NCI-H1092 (cell line): ENCODE measurements at regions not wholly inside any gene's neighbourhood (a gene's known extent, or its start where the extent isn't known, plus 50 kb on each side); places are given as distances from the start of the nearest gene placed in this dataset.
A peak's percentile ranks its signal among the peaks of the same experiment; 100 is the strongest.
"Not testable (repeated sequence)": the region's sequence is repeated elsewhere in the genome, so short reads cannot be mapped to it uniquely, and the experiment has no call there.

Source experiments
- DNase-seq: peaks from one replicate; lab custom pipeline; 2025; lab: John Stamatoyannopoulos, UW

DNA sequence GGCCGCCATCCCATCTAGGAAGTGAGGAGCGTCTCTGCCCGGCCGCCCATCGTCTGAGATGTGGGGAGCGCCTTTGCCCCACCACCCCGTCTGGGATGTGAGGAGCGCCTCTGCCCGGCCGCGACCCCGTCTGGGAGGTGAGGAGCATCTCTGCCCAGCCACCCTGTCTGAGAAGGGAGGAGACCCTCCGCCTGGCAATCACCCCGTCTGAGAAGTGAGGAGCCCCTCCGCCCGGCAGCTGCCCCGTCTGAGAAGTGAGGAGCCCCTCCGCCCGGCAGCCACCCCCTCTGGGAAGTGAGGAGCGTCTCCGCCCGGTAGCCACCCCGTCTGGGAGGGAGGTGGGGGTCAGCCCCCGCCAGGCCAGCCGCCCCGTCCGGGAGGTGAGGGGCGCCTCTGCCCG is 194.2 kb upstream of the FBXL4 start:
- DNase-seq, result not testable (repeated sequence)

DNA sequence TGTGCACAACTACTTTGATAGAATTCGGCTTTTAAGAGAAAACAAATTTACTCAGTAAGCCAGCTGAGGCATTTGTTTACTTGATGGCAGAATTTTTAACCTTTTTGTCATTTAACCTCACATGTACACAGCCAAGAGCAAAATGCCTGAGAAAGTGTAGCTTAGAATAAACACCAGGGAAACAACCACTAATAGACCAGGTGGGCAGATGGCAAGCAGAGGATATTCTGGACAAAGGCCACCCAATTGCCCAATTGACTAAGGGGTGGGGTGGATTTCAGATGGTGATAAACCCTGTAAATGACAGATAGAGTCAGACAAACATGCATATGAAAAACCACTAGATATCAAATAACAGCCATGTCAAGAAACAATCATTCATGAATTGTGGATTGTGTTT is 190.7 kb upstream of the FBXL4 start:
- DNase-seq, result no peak

DNA sequence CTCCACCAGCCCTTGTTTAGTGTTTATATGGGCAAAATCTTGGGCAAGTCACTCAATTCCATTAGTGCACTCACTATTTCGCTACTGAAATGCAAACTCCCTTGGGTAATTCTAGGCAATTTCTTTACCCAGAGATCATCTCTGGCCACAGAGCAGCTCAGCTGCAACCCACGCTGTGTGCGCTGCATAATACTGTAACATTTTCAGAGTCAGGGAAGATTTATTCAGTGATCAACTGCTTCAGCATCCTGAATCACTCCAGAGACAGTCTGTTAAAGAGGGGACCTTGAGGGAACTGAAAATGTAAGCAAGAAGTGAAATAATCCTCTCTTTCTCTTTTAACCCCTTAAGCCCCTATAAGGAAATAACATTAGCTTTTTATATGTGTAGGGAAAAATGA is 189.6 kb upstream of the FBXL4 start:
- DNase-seq, result no peak

DNA sequence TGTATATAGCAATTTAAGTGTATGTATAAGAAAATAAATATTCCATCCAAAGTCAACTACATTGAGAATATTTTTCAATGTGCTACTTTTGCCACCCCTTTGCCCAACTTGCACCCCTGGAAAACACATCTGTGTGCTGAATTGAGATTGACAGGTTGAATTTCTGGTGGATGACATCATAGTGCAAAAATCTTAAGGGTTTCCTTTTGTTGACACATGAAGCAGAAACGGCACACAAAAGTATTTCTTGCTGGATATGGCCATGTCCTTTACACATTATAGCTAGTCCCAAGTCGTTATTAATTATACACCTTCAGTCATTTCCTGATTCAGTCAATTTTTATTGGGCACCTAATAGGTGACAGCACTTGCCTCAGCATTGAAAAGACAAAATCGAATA is 188.7 kb upstream of the FBXL4 start:
- DNase-seq, result no peak

DNA sequence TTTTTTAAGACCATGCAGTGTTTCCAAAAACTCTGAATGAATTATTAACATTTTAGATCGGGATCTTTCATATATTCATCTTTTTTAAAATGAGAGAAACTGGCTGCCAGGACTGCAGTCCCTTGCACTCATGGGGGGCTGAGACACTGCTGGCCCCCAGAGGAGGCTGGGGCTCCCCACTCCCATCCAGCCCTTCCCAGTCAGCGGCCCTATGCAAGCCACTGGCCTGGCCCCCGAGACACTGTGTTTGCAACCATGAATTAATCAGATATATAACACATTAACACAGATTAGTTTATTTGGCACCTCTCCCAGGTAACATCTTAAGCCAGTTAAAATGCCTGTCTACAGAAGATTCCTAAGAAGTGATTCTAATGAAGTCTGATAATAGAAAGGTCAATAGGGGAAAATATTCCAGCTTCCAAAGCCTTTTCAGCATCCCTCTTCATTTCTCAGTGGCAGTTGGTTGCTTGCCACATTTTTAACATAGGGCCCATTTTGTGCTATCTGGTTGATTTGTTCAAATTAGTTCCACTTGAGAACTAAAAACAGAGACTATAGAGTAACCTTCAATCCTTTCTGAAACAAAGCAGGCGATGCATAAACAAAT is 184.4 kb upstream of the FBXL4 start:
- DNase-seq, result no peak

DNA sequence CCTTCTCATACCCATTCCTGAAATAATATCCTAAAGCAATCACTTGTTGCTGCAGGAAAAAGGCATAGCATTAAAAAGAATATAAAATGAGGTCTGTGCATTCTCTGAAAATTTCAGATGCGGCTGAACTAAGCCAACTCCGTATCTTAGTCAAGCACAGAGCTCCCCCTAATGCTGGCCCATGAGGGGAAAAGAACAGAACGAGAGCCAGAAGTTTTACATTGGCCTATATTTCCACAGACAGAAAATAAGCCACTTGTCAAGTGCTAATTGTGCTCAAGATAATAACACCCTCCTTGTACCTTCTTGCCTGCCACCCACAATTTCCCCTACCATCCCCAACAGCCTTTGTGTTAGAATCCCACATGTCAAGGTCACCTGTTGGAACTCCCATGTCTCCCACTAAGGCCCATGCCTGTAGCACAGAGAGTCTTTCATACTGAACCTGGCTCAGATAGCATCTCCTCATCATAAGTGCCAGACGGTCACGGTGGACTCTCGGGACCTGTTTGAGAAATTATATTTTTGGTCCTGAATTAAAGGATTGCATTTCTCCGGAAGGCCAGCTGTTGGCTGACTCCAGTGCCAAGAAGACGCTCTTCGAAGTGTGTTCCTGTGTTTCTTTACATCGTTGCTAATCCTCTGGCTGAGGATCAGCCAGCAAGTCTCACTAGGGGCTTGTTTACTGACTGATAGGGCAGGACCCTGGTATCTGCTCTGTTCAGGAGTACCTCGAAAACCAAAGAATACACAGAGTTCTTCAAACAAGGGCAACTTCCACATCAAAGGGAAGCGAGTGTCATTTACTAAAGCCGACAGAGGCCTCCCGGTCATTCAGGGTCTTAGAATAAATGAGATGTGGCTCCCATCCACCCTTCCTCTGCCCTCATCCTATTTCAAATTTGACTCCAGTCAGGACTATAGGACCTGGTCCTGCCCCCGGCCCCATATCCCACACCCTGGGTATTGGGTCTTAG is 183.4 kb upstream of the FBXL4 start:
- no peak for DNase-seq

DNA sequence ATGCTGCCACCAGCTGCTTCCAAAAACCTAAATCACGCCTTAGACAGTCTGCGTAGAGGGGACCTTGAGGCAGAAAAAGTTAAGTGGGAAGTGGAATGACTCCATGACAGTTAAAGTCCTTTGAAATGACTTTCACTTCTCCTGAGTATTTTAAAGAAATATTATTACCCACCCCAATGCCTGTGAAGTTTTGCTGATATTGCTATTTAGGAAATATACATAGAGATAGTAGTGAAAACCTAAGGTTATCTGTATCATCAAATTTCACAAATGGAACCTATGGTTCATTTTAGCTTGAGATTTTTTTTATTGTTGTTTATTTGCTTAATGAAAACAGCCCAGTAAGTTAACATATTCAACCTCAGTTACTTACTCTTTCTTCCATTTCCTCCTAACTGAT is 182.1 kb upstream of the FBXL4 start:
- no peak for DNase-seq

DNA sequence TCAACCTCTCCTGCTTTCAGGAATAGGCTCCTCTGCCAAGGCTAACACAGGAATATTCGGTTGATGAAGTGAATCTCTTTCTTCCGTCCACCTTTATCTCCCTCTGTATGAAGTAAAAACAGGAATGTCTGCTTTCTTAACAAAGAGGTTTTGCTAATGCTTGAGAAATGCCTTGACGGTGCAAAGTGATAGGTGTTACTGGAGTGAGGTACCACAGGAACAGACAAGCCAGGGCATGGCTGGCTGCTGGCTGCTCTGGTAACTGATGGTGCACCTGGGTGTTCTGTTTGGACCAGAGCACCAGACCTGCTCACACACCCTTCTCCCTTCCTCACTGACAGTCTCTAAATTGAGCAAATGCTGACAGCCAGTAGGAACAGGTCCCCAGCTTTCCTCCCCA is 174.0 kb upstream of the FBXL4 start:
- DNase-seq, result no peak

DNA sequence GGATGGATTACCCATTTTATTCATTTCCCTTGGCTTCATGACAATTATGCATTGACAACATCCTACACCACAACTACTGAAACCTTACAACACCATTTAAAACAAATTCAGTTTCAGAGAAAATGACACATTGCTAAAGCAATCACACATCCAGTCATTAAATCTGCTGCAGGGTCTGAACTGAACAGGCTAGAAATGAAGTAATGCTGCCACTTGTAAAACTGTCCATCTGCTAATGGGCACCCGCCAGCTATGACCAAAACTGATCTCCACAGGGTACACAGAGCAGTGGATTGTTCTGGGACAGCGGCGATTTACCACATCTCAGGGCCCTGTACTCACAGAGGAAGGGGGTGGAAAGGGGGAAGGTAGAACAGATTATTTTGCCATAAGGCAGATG is 172.9 kb upstream of the FBXL4 start:
- no peak for DNase-seq

DNA sequence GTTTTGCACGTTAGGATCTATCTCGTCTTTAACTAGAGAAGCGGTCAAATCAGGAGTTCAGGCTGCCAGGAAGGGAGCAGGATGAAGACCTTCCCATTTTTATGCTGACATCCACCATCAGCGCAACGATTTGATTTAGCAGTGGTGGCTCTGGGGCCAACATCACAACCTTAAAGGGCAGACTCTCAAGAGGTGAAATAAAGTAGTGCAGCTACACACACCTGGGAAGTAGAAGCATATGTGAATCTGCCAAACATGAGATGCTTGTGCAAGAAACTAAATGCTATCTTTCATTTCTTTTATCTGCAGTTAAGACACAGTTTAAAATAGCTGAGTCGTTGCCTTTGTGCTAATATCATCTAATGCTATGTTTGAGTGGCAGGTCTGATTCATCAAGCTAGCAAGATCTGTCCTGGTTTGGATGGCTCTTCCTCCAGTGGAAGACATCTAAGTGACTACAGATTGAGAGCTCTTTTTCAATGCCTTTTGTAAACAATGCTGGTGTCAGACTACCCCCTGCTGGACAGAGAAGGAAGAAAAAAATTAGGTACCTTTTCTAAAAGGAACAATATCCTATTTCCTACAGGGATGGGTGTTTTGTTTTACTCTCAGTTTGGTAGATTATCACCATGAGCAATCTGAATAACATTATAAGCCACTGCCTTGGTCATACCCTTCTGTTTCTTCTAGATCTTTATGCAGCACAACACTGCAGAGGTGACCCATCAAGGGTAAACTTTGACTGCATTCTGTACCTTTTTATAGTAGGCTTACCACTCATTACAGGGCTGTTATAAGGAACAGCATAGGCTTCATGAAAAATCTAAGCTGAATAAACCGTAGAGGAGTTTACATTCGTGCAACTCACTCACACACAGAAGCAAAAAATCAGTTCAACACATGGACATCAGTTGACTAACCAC is 171.6 kb upstream of the FBXL4 start:
- DNase-seq, result peak; percentile 22

DNA sequence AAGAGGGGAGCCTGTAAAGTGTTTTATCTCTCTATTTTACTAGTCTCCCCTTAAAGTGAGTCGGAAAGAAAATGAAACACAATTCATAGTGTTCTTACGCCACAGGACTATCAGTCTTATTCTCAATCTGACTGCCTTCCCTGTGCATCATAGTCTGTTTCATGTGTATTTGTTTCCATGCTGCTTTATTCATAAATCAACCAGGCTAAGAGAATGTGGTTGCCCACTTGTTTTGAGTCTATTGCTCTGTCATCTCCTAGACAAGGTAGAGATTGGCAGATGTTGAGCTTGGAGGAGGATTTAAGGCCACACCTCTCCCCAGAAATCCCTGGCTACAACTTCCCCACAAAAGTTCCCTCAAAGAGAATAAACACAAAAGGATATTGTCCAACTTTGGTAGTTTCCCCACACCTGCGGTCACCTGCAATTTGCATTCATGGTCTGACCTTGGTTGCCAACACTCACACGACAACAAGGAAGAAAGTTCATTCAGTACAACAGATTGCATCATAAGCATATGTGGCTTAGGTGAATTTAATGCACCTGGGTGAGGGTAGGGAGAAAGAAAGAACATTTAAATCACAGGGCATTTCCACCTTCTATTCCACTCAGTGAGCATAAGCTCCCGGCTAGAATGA is 167.1 kb upstream of the FBXL4 start:
- DNase-seq, result no peak

DNA sequence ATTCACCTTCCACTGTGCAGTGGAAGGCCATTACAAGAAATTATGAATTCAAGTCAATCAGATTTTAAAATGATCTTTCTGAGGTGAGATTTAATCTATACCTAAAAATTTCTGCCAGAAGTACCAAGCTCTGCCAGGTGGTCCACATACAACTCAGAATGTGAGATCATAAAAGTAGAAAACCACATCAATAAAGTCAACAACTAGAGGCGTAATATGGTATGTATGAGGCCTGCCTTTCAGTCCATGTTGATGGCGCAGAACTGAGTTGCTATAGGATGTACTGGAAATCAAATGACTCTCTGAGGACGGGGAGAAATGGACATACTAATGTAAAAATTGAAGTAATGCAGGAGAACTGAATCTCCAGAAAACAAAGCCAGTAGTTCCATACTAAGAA is 163.8 kb upstream of the FBXL4 start:
- DNase-seq, result no peak

DNA sequence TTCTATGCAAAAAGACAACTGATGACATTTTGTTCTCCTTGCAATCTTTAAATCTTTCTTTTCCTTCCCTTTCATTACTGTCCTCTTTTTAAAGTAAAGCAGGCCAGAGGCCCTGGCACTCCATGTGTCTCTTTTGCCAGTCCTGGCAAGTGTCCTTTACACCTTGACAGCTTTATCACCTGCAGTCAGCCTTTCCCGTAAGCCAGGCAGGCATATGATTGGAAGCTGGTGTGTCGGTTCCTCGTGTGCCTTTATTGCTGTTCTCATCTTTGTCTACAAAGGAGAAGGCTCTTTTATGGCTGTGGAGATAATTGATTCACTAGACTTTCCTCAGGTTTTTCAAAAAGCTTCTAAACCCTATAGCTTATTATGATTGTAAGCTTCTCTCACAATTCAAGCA is 162.3 kb upstream of the FBXL4 start:
- no peak for DNase-seq

DNA sequence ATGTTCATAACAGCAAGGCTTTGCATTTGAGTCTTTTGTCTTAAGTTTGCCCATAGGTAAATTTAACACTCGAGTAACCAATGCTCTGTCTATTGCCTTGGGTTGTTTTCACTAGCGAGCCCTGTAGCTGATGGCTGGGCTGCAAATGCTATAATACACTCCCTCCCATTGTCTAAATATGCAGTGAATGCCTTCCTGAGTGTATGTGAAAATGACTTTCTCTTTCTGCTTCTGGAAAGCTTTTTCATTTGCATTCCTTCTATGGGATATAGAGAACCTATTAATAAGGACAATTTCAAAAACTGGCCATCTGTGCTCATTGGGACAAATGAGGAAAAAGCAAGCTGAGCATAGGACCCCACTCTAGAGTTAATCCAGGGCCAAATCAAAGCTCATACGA is 156.5 kb upstream of the FBXL4 start:
- DNase-seq, result no peak

DNA sequence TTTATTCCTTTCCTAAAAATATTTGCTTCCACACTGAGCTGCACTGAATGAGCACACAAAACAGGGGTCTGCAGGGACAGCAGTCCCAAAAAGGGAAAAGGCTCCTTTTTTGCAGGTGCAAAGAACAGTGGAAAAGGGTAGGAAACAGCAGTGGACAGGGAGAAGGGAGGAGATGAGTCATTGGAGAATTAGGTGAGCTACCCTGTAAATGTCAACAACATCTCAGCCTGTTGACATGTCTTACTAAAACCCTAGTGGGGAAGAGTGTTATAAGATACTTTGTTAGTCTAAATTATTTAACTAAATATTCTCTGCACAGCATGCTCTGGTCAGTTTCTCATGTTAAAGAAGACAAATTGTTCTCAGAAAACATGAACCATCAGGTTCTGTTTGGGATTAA is 151.5 kb upstream of the FBXL4 start:
- no peak for DNase-seq

DNA sequence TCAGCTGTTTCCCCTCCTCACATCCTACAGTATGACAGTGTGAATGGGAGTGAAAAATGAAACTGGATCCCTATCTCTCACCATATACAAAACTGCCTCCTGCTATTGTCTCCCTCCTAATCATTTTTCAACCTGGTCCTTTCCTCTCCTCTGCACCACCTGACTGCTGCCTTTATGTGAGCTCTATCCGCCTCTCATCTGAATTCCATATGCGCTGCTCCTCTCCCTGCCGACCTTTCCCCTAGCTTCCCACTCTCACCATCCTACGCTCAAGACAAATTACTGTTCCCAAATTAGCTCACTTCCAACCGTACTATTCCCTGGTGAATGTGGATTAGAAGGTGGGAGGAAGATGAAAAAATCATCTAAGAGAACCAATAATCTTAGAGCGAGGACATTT is 148.4 kb upstream of the FBXL4 start:
- DNase-seq, result no peak

DNA sequence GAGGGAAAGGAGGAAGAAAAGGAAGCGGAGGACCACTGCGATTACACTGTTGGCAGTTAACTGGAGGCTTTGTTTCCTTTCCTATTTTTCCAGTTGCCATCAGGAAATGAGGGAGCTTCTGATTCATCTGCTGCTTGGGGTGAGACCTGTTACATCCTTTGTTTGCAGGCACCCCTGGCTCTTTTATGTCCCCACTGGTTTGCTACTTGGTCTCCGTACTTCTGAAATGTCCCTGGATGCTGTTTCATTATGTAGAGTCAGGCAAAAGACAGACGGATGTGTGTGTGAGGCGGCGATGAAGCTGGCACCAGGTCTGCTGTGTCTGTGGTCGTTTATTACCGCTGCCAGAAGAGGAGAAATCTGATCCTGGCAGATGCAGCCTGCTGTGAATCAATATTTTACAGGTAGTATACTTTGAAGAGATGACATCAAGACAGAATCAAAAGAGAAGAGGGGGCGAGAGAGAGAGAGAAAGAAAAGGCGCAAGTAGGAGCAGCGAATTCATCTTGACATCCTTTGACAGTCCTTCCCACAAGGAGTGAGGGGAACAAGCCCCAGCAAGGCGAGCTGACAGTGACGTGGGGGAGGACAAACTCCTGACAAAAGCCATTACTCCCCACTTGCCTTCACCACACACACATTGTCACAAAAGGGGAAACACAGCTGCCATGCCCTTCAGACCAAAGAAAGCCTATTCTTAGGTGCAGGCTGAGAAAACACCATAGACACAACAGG is 145.9 kb upstream of the FBXL4 start:
- peak; percentile 35 for DNase-seq

DNA sequence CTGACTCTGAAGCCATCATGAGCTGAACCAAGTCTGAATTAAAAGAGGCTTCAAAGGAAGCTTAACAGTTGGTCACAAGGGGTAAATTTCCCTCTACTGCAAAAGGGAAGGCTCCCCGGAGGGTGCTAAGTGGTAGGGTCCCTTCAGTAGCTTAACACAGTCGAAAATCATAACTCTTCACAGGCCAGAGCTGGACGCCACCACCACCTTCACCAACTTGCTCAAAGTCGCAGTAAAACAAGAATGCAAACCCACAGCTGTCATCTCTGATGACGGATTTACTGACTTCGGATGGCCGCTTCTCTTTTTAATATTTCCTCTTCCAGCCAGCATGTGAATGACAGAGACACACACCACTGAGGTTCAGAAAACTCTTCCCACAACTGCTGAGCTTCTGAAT is 144.7 kb upstream of the FBXL4 start:
- no peak for DNase-seq

DNA sequence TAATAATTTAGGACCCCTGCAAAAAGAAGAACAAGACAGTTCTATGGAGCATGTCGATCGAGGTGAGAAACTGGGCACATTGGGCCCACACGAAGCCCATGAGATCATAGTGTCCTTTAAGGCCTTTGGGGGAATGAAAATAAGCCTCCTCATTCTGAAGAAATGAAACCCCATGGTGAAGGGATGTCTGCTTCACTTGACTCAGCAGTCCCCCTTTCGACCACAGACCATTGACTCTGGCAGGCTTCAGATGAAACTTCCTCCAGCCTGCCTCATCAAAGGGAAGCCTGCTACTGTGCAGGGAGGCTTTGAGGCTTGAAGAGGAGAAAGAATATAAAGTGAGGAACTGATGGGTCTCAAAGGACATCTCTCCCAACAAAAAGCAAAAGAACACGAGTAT is 144.2 kb upstream of the FBXL4 start:
- DNase-seq, result no peak

DNA sequence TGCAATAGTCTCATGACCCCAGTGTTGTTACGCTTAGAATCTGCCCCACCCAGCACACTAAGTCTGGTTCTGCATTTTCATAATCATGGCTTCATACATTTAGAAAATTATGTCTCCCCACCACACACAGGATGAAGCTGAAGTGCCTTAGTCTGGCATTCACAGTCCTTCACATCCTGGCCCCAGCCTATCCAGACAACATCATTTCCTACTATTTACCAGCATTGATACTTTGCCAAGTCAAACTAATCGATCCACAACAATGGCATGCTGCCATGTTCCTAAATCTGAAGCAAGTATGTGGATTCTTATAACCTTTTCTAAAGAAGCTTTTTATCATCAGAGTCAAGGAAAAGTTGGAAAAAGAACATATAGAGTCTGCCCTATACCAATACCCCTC is 132.4 kb upstream of the FBXL4 start:
- DNase-seq, result peak; percentile 19

DNA sequence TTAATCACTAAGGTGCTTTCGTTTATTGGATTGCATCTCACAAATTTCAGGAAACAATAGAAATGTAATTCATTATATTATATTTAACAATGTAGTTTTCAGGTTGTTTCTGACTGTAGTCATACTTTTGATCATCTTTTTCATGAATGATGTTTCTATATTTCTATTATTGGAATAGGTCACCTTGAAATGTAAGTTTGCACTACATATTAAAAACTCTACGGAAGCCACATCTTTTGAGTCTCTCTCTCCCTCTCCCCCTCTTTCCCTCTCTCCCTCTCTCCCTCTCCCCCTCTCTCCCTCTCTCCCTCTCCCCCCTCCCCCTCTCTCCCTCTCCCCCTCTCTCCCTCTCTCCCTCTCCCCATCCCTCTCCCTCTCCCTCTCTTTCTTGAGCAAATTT is 131.3 kb upstream of the FBXL4 start:
- DNase-seq, result no peak
